T1000 (cell line): ENCODE measurements at regions not wholly inside any gene's neighbourhood (a gene's known extent, or its start where the extent isn't known, plus 50 kb on each side); places are given as distances from the start of the nearest gene placed in this dataset.
"Not testable (repeated sequence)": the region's sequence is repeated elsewhere in the genome, so short reads cannot be mapped to it uniquely, and the experiment has no call there.

Source experiments
- DNase-seq: peaks from one replicate; lab custom pipeline; 2025; ENCODE audit warnings: mixed read lengths; lab: John Stamatoyannopoulos, UW

- no peak for DNase-seq
Measured at GRCh38 chr13:68645814-68646213, 1415.7 kb upstream of the PCDH9 start.

GRCh38 chr13:68644611-68645010, 1414.5 kb upstream of the PCDH9 start:
- no peak for DNase-seq

DNA sequence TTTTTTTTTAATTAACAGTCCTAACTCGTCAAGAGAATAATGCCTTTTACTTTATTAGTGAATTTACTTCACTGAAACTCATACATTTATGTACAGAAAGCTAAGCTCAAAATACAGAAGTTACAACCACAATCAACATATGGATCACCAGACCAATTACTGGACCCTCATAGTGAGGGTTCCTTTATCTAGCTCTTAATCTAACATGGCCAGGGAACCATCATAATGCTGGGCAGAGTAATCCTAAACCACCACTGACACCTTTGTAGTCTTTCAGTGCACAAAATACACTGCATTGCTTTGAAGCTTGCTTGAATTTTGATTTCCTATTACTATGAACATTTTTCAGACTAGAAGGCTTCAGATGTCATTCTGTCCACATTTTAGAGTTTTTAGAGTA, 1406.6 kb upstream of the PCDH9 start:
- no peak for DNase-seq

DNA sequence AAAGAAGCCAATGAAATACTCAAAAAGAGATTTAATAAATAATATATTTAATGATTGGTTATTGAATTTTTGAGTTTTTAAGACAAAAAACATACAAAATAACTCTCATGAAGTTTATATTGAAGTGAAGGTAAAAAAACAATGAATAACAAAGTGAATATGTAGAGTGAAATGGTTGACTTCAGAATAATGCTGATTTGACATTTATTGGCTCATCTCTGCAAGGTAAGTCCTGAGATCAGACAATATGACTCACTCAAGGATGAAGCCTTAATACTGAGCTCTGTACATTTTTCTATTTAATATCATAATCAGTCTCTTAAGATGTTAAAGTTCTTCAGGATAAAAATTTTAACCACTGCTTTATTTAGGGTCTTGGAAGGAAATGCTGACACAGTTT, 1398.9 kb upstream of the PCDH9 start:
- no peak for DNase-seq

- no peak for DNase-seq
Measured at GRCh38 chr13:68627379-68627778, 1397.2 kb upstream of the PCDH9 start.

- DNase-seq = no peak
Measured at GRCh38 chr13:68616600-68617222, 1386.6 kb upstream of the PCDH9 start.

DNA sequence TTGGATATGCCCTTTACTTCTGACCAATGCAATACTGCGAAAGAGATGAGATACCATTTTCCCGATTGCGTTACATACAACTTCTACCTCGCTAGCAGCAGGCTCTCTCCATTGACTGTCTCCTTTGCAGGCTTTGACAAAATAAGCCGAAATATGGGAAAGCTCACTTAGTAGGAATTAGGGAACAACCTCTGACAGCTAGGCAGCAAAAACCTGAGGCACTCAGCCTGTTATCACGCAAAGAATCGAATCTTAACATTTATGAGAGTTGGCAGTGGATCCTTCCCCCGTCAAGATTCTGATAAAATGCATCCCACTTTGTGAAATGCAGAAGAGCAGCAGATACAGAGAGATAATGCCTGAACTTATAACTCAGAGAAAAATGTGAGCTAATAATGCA, 1379.5 kb upstream of the PCDH9 start:
- no peak for DNase-seq

DNA sequence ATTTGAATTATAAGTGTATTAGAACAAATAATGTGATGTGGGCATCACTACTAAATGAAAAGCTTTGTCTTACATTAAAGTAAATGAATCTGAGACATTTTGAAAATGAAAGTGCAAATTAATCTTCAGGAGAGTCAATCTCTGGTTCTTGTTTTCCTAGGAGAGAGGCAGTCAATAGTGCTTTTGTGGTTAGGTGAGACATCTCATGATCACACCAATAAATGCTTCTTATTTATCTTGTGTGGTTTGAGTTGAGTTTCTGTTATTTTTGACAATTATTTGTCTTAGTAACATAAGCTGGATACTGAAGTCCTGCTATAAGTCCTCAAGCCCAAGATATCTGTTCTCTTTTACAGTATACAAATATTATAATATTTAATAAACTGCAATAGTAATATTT, 1378.0 kb upstream of the PCDH9 start:
- no peak for DNase-seq

DNA sequence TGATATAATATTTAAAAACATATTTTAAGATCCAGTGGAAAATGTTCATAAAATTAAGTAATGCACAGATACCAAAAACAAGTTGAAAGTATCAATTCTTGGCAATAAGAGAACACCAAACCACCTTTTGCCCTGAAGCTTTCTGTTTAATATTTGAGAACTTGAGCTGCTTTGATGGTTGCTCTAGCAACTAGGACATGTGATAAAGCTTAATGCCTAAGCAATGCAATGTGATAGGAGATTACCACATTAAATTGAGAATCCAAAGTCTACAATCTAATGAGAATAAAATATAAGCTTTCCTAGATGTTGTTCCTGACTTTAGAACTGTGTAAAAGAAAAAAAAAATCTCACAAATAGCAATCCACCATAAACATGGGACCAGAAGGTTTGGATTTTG, 1367.5 kb upstream of the PCDH9 start:
- DNase-seq = no peak

- DNase-seq = no peak
Measured at GRCh38 chr13:68588623-68589022, 1358.5 kb upstream of the PCDH9 start.

- no peak for DNase-seq
Measured at GRCh38 chr13:68584776-68585175, 1354.6 kb upstream of the PCDH9 start.

DNA sequence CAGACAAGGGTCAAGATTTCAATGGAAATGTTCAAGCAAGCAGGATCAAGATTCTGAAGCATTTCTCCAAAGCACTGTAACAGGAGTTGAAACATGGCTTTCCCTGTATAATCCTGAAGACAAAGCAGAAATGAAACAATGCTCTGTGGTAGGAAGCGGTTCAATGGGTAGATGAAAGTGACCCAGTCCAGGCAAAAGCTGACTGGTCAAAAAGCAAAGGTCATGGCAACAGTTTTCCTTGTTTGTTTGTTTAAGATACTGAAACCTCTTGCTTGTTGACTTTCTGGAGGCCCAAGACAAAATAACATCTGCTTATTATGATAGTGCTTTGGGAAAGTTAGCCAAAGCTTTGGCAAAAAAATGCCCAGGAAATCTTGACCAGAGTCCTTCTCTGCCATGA, 1343.9 kb upstream of the PCDH9 start:
- DNase-seq = no peak

DNA sequence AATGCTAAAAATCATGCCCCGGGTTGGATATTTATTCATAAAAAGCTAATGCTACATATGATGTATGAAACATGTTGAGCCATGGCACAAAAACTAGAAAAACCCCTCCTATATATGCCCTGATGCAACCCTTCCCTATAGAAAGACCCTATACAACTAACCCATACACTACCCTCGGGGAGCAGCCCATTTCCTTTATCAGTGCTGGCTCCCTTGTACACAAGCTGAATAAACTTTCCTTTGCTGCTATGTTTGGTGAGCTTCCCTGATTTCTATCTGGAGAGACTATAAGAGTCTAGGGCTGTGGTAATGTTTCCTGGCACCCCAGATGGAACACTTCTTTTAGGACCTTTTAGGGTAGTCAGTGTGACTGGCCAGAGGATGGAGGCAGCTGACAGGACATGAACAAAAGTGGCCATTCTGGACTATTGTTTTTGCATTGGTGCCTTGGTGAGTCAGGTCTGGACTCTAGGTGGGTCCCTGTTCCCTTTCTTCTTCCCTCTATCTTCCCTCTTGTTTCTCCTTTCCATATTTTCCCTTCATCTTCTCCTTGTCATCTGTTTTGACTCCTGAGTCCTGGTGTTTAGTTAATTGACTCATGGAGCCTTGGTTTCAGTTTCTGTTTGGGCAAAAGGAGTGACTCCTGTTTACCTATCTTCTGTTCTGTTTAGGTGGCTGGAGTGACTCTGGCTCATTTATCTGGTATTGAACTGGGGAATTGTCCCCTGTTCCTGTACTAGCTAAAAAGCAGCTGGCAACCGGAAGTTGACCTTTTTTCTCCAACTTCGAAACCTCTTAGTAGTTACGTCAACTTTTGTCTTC, 1321.8 kb upstream of the PCDH9 start:
- DNase-seq = no peak

DNA sequence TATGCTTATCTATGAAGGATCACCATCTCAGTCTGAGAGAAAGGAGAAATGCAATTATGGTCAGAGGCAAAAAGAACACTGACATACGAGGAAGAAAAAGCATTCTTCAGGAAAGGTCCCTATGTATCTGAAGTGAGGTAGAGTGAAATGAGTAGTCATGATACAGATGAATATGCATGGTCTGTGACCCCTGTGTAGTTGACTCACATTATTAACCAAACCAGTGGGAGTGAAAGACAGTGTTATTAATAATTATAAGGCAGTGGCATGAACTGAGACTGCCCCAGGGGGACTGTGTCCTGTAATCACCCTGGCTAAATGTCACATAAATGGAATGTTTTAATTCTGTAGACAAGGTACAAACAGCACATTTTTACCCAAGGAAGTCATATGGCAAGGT, 1320.2 kb upstream of the PCDH9 start:
- no peak for DNase-seq

DNA sequence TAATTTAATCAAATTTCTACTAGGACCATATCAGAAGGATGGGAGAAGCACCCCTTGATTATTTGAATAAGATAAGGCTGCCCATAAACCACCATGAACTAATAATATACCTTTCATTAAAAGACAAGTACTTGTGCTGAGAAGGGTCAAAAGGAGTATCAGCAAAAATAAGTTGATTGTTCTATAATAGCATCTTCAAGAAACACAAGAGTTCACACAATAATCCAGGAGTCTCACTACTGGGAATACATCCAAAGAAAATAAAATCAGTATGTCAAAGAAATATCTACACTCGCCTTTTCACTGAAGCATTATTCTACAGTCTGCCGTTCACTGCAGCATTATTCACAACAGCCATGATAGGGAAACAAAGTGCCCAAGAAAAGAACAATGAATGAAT, 1310.1 kb upstream of the PCDH9 start:
- DNase-seq = no peak

DNA sequence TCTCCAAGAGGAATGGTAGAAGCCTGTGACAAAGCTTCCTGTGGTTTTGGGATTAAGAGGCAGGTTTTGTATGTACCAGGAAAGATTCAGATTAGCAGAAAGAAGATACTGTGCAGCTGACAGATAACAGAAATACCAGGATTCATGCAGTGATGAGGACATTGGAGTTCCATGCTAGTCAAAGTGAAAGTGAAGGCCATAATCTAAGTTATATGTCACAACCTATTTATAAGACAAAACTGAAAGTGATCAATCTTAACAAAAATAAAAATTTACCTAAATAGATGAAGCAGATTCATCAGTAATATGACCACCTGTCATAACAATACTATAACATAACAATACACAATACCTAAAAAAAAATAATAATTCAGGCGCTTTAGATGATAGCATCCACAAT, 1305.2 kb upstream of the PCDH9 start:
- no peak for DNase-seq

DNA sequence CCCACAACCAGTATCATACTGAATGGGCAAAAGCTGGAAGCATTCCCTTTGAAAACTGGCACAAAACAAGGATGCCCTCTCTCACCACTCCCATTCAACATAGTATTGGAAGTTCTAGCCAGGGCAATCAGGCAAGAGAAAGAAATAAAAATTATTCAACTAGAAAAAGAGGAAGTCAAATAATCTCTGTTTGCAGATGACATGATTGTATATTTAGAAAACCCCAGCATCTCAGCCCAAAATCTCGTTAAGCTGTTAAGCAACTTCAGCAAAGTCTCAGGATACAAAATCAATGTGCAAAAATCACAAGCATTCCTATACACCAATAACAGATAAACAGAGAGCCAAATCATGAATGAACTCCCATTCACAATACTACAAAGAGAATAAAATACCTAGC, 1297.0 kb upstream of the PCDH9 start:
- not testable (repeated sequence) for DNase-seq

DNA sequence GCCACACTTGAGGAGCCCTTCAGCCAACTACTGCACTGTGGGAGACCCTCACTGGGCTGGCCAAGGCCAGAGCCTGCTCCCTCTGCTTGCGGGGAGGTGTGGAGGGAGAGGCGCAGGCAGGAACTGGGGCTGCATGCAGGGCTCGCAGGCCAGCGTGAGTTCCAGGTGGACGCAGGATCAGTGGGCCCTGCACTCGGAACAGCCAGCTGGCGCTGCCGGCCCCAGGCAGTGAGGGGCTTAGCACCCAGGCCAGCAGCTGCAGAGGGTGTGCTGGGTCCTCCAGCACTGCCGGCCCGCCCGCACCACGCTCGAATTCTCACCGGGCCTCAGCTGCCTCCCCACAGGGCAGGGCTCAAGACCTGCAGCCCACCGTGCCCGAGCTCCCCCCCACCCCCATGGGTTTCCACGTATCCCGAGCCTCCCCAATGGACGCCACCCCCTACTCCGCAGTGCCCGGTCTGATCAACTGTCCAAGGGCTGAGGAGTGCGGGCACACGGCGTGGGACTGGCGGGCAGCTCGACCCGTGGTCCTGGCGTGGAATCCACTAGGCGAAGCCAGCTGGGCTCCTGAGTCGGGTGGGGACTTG, 1293.8 kb upstream of the PCDH9 start:
- DNase-seq = no peak

- DNase-seq = no peak
Measured at GRCh38 chr13:68522184-68522583, 1292.0 kb upstream of the PCDH9 start.

- DNase-seq = no peak
Measured at GRCh38 chr13:68509734-68510621, 1279.8 kb upstream of the PCDH9 start.

- DNase-seq = no peak
Measured at GRCh38 chr13:68506888-68507551, 1276.9 kb upstream of the PCDH9 start.

GRCh38 chr13:68490594-68490993, 1260.5 kb upstream of the PCDH9 start:
- DNase-seq = no peak
